ENCODE measurements at regions not wholly inside any gene's neighbourhood (a gene's known extent, or its start where the extent isn't known, plus 50 kb on each side); places are given as distances from the start of the nearest gene placed in this dataset.
"Not testable (repeated sequence)": the region's sequence is repeated elsewhere in the genome, so short reads cannot be mapped to it uniquely, and the experiment has no call there.

- no peak for DNase-seq
Measured at GRCh38 chr3:40649346-40649745, 124.6 kb downstream of the ZNF621 start.

DNA sequence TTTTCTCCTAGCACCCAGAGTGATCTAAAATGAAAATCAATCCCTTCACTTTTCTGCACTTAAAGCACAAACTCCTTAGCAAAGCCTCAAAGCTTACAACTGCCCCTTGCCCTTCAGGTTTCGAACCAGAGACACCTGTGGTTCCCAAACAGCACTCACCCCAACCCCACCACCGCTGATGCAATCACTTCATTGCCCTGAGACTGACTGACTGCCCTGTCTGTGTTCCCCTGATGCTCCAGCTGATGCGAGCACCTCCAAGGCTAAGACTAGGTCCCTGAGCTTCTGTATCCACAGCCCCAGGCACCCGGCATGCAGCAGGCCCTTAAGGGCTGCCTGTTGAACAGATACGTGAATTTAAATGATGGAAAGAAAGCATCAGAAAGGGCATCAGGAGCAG, 127.3 kb downstream of the ZNF621 start:
- DNase-seq: no peak

- no peak for DNase-seq
Measured at GRCh38 chr3:40653001-40653400, 128.2 kb downstream of the ZNF621 start.

GRCh38 chr3:40653878-40654277, 129.1 kb downstream of the ZNF621 start:
- no peak for DNase-seq

DNA sequence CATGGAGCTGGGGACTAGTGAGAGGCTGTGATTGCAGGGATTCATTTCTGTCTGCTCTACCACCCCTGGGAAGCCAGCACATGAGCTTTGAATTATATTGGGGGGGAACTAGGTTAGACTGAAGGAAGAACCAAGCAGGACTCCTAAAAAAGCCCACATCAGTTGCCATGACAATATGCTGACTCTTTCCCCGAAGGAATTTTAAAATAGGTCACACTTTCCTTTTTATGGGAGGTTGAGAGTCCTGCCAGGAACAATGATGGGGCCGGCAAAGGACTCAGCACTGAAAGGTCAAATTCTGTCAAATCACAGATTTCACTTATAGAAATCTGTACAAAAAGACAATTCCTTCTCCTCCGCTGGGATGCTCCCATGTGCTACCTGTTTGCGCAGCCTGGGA, 130.8 kb downstream of the ZNF621 start:
- DNase-seq: no peak

DNA sequence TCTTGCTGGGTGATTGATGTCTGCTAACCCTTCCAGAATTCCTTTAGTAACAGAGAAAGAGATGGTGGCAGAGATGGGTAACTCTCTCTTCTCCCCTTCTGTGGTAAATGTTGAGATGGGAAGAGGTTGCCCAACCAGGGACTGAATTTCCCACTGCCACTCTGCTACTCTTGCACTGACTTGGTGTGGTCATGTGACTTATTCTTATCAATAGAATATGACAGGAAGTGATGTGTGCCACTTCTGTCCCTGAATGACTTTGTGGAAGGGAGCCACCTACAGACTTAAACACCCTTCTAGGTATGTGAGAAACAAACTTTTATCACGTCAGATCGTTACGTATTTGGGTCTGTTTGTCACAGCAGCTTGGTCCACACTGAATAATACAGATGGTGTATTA, 132.9 kb downstream of the ZNF621 start:
- DNase-seq: no peak

DNA sequence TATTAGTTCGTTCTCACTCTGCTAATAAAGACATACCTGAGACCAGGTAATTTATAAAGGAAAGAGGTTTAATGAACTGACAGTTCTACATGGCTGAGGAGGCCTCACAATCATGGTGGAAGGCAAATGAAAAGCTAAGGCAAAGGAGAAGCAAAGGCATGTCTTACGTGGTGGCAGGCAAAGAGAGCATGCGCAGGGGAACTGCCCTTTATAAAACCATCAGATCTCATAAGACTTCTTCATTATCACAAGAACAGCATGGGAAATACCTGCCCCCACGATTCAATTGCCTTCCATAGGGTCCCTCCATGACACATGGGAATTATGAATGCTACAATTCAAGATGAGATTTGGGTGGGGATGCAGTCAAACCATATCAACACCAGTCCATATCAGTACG, 133.5 kb downstream of the ZNF621 start:
- no peak for DNase-seq

GRCh38 chr3:40660554-40660953, 135.8 kb downstream of the ZNF621 start:
- no peak for DNase-seq

DNA sequence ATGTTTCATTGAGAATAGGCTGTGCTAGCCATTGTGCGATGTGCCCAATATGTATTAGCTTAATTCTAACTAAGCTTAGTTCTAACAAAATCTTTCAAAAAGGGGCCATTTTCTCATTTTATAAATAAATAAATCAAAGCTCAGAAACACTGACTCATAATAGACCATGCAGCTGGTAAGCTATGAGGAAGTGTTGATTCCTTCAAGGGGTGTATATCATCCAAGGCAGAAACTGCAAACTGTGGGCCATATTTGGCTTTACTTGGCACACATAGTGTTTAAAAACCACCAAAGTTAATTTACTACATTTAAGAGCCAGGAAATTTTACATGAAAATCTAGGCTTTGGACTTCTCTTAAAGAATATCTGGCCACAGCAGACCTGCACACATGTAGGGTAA, 136.5 kb downstream of the ZNF621 start:
- DNase-seq: no peak

DNA sequence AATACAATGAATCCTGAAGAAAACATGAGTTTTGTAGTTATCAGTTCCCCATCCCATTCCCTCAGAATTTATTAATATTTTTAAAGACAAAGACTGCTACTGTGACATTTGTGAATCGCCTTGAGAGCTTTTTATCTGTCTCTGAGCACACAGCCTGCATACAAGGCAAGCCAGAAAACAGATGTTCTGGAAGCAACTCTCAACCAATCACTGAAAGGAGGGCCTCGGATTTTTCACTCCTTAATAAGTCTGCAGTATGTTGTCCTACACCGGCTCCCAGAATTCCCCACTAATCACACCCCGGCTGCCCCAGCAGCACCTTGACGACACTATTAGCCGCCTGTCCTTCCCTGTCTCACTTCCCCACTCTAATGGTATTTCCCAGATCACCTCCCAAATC, 138.5 kb downstream of the ZNF621 start:
- no peak for DNase-seq

DNA sequence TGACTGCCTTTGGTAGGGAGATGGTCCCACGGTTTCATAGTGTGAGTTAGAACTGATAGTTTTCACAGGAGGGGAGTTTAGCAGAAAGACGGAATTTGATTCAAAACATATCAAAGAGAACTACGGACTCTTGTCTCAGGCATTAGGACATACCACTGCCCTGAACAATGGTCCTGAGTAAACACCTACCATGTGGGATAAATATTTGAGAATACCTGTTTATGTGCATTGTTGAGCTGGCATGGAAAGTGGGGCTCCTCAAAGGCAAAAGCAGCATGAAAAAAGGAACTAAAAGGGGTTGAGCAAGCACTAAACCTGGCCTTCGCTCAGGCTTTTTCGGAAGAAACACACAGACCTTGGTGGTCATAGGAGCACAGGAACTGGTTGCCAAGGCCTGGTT, 144.4 kb downstream of the ZNF621 start:
- DNase-seq: no peak

DNA sequence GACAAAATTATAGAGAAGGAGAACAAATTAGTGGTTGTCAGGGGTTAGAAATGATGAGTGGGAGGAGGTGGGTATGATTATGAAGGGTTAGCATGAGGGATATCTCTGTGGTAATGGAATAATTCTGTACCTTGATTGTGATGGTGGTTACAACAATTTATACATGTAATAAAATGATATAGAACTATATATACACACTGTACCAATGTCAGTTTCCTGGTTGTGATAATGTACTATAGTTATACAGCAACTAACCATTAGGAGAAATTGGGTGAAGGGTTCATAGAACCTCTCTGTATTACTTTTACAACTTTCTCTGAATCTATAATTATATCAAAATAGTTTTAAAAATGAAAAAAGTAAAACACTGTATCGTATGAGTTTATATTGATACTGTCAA, 148.1 kb downstream of the ZNF621 start:
- DNase-seq: no peak

DNA sequence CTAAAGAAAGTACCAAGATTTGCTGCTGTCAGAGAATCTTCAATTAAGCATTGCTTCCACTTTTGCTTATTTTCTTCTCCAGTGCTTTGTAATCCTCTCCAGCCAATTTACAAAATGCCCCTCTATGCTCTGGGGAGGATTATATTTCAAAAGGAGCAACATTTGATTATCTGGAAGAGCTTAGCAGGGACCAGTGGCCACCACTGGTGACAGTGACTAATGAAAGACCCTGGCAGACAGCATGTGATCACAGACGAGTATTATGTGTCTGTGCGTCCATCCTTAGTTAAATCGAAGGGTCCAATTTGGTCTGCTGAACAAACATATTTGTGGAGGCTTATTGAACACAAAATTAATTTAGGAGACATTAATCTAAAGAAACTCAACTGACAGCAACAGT, 152.6 kb downstream of the ZNF621 start:
- DNase-seq: no peak

- no peak for DNase-seq
Measured at GRCh38 chr3:40677749-40678148, 153.0 kb downstream of the ZNF621 start.

DNA sequence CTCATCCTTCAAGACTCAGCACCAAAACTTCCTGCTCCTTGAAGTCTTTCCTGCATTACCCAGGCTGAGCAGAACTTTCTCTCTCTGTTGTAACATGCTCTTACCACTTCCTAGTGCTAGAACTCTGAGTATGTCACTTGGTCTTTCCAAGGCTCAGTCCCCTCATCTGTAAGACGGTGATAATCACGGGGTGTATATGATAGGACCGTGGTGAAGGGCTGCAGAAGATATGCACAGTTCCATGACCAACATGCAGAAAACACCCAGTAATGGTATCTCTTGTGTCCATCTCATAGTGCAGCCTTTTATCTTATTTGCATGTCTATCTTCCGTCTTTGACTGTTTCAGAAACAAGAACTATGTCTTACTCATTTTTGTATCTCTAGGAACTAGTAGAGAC, 154.5 kb downstream of the ZNF621 start:
- no peak for DNase-seq

DNA sequence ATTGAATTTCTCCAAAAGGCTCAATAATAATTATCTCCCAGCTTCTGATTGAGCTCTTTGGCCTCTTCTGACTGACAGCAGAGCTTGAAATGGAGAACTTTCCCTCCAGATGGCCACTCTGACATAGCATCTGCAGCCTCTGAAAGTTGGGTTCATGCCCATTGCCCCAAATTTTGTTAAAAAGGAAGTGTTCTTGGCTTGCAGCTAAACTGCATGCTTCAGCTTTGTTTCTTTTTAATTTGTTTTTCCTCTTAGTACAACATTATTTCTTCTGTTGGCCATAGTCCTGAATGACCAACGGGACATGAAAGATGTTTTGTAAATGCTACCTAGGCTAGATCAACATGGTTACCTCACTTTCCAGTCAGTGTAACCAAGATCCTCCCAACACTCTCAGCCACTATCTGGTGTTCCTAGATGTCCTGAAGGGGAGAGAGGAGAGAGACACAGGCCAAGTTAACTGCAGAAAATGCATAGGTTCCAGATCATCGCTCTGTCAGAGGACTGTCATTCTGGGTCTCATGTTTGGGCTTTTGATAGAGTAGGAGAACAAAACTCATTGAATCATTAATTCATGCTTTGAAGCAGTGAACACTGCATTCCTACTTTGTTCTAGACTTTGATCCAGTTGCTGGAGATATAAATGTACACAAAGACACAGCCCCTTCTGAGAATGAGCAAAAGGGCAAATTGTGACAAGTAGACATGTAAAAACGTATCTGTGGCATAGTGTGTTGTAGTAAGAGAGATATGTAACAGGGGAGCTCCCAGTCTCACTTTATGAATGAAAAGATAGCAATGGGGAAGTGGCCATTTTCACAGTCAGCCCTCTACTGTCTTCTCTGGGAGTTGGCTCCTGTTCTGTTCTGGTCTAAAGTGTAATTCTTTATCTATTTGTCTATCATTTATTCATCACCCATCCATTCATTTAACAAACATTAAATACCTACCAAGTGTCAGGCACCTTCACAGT, 156.2 kb downstream of the ZNF621 start:
- no peak for DNase-seq

- no peak for DNase-seq
Measured at GRCh38 chr3:40681658-40682055, 156.9 kb downstream of the ZNF621 start.

- DNase-seq: no peak
Measured at GRCh38 chr3:40689837-40690236, 165.1 kb downstream of the ZNF621 start.

- no peak for DNase-seq
Measured at GRCh38 chr3:40690749-40691451, 166.1 kb downstream of the ZNF621 start.

- DNase-seq: no peak
Measured at GRCh38 chr3:40691452-40691861, 166.7 kb downstream of the ZNF621 start.

DNA sequence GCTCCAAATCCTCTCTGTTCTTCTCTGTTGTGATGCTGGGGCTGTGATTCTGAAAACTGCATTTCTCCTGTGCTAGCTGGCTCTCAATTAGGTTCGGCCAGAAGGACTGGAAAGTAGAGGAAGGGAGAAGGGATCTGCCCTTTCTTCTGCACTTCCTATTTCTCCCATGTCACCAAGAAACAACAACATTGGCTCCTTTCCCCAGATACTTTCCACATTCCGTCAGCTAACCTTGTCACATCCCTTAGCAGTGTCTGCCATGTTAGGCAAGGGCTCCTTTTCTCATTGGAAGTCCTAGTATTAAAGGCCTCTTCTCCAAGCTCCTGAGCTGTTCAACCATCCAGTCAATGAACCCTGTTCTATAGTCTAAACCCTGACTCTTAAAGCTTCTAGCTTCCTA, 171.1 kb downstream of the ZNF621 start:
- DNase-seq: no peak

- not testable (repeated sequence) for DNase-seq
Measured at GRCh38 chr3:40698611-40699010, 173.9 kb downstream of the ZNF621 start.

- DNase-seq: no peak
Measured at GRCh38 chr3:40701016-40701588, 176.3 kb downstream of the ZNF621 start.

DNA sequence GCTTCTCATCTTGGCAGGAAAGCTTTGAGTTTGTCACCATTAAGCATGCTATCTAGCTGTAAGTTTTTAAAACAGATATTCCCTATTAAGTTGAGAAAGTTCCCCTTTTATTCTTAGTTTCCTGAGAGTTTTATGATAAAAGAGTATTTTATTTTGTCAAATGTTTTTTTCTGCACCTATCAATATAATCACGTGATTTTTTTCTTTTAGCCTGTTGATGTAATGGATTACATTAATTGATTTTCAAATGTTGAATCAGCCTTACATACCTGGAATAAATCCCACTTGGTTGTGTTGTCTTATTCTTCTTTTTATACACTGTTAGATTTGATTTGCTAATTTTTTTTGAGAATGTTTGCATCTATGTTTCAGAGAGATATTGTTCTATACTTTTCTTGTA, 179.5 kb downstream of the ZNF621 start:
- no peak for DNase-seq

Measured in SIG-M5 (cell line).